ENCODE measurements at regions not wholly inside any gene's neighbourhood (a gene's known extent, or its start where the extent isn't known, plus 50 kb on each side); places are given as distances from the start of the nearest gene placed in this dataset.

- TF ChIP-seq CTCF (conservative IDR thresholded peaks at IDR 0.05 in 1 of 2, IDR thresholded peaks at IDR 0.05 in 1 of 2; ENCODE audit: low read depth in 1 of 2, low read length in 2 of 2) (no peak), EZH2 (IDR thresholded peaks at IDR 0.05; ENCODE audit: low read length, missing control alignments) (no peak)
Observed at GRCh38 chr2:81462420-81462819, 1157.9 kb upstream of the LRRTM1 start.

Measured in fibroblast of lung (primary cell).